ENCODE measurements at regions not wholly inside any gene's neighbourhood (a gene's known extent, or its start where the extent isn't known, plus 50 kb on each side); places are given as distances from the start of the nearest gene placed in this dataset.

- no peak overlapping the region for H3K27ac ChIP-seq (ENCODE audit: low read length)
- H3K4me3 ChIP-seq (ENCODE audit: low read length) = no peak overlapping the region
- no peaks in the 10 kb centered on the region for H3K4me1 ChIP-seq (ENCODE audit: low read length)
- H3K27me3 ChIP-seq (replicated peaks; ENCODE audit: insufficient read depth, low read length) = no peaks in the 10 kb centered on the region
- H3K36me3 ChIP-seq (replicated peaks; ENCODE audit: insufficient read depth, low read length) = no peaks in the 10 kb centered on the region
- TF ChIP-seq, protein P1, sequence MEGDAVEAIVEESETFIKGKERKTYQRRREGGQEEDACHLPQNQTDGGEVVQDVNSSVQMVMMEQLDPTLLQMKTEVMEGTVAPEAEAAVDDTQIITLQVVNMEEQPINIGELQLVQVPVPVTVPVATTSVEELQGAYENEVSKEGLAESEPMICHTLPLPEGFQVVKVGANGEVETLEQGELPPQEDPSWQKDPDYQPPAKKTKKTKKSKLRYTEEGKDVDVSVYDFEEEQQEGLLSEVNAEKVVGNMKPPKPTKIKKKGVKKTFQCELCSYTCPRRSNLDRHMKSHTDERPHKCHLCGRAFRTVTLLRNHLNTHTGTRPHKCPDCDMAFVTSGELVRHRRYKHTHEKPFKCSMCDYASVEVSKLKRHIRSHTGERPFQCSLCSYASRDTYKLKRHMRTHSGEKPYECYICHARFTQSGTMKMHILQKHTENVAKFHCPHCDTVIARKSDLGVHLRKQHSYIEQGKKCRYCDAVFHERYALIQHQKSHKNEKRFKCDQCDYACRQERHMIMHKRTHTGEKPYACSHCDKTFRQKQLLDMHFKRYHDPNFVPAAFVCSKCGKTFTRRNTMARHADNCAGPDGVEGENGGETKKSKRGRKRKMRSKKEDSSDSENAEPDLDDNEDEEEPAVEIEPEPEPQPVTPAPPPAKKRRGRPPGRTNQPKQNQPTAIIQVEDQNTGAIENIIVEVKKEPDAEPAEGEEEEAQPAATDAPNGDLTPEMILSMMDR (IDR thresholded peaks at IDR 0.05; ENCODE audit: low read length) = no peak
- TF ChIP-seq EZH2phosphoT487 (IDR thresholded peaks at IDR 0.05; ENCODE audit: low read length) = no peak
- TF ChIP-seq EZH2 (optimal IDR thresholded peaks at IDR 0.05; ENCODE audit: low read depth, low read length) = no peak
- no peaks in the 10 kb centered on the region for H3K9me3 ChIP-seq (replicated peaks; ENCODE audit: insufficient read depth, low read length)
- no peak overlapping the region for H3K9ac ChIP-seq (ENCODE audit: low read length)
- no peak for DNase-seq
- no peaks in the 10 kb centered on the region for H3F3A ChIP-seq (ENCODE audit: insufficient read depth, low read length)
- no peaks in the 10 kb centered on the region for H3K79me2 ChIP-seq (ENCODE audit: low read length)
- no peaks in the 10 kb centered on the region for H3K9me2 ChIP-seq (replicated peaks; ENCODE audit: insufficient read depth, low read length)
- H2AFZ ChIP-seq (ENCODE audit: low read length) = no peak overlapping the region
- H3K4me2 ChIP-seq (ENCODE audit: low read depth, low read length) = no peak overlapping the region
- no peaks in the 10 kb centered on the region for H4K20me1 ChIP-seq (ENCODE audit: insufficient read depth, low read length)
These were observed 171.2 kb downstream of the SEMA6D start for GRCh38 chr15:47888385-47889100.

DNA sequence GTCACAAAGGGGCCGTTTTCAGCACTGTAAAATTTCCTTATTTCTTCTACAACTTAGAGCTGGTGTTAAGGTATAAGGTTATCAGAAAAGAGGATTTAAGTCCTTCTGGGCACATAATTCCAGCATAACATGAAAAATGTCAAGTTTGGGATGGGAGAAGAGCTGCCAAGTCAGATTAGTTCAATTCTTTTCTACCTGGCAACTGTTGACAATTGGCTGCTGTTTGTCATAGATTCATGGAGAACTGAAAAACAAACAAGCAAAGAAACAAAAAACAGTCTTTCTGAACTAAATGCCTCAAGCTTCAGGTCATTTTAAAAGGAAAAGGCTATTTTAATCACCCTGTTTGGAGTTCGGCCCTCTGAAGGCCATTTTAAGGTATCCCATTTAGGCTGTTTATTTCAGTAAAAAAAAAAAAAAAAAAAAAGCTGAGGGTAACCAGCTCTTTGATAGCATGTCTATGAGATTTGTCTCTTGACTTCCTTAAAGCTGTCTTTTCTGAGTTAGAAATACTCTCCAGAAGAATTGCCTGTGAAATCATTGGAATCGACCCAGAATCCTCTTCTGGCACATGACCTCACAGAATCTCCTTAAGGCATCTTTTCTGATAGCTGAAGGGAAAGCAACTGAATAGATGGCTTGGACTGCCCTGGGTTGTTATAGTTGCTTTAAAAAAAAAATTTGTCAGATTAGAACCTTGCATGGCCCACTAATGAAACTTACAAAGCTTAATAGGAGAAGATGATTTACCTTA is 173.3 kb downstream of the SEMA6D start:
- Histone ChIP-seq H3K27ac (ENCODE audit: low read length) (no peak overlapping the region), H3K79me2 (ENCODE audit: low read length) (no peaks in the 10 kb centered on the region), H3K27me3 (replicated peaks; ENCODE audit: insufficient read depth, low read length) (no peaks in the 10 kb centered on the region), H3K4me2 (ENCODE audit: low read depth, low read length) (no peak overlapping the region), H3K36me3 (replicated peaks; ENCODE audit: insufficient read depth, low read length) (no peaks in the 10 kb centered on the region), H4K20me1 (ENCODE audit: insufficient read depth, low read length) (no peaks in the 10 kb centered on the region), H3K9ac (ENCODE audit: low read length) (no peak overlapping the region), H3K9me2 (replicated peaks; ENCODE audit: insufficient read depth, low read length) (no peaks in the 10 kb centered on the region), H3K9me3 (replicated peaks; ENCODE audit: insufficient read depth, low read length) (no peaks in the 10 kb centered on the region), H3K4me3 (ENCODE audit: low read length) (no peak overlapping the region), H2AFZ (ENCODE audit: low read length) (no peak overlapping the region), H3F3A (ENCODE audit: insufficient read depth, low read length) (no peaks in the 10 kb centered on the region), H3K4me1 (ENCODE audit: low read length) (no peaks in the 10 kb centered on the region)
- TF ChIP-seq EZH2 (optimal IDR thresholded peaks at IDR 0.05; ENCODE audit: low read depth, low read length) (no peak), EZH2phosphoT487 (IDR thresholded peaks at IDR 0.05; ENCODE audit: low read length) (no peak)
- TF ChIP-seq, protein P1 (IDR thresholded peaks at IDR 0.05; ENCODE audit: low read length) = no peak
- no peak for DNase-seq

- Histone ChIP-seq H4K20me1 (ENCODE audit: insufficient read depth, low read length) (no peaks in the 10 kb centered on the region), H3K9me3 (replicated peaks; ENCODE audit: insufficient read depth, low read length) (no peaks in the 10 kb centered on the region), H3K4me2 (ENCODE audit: low read depth, low read length) (no peak overlapping the region), H3K4me1 (ENCODE audit: low read length) (no peaks in the 10 kb centered on the region), H3K9ac (ENCODE audit: low read length) (no peak overlapping the region), H3F3A (ENCODE audit: insufficient read depth, low read length) (no peaks in the 10 kb centered on the region), H3K27ac (ENCODE audit: low read length) (no peak overlapping the region), H3K27me3 (replicated peaks; ENCODE audit: insufficient read depth, low read length) (no peaks in the 10 kb centered on the region), H3K4me3 (ENCODE audit: low read length) (no peak overlapping the region), H2AFZ (ENCODE audit: low read length) (no peak overlapping the region), H3K79me2 (ENCODE audit: low read length) (no peaks in the 10 kb centered on the region), H3K9me2 (replicated peaks; ENCODE audit: insufficient read depth, low read length) (no peaks in the 10 kb centered on the region), H3K36me3 (replicated peaks; ENCODE audit: insufficient read depth, low read length) (no peaks in the 10 kb centered on the region)
- no peak for DNase-seq
- TF ChIP-seq EZH2phosphoT487 (IDR thresholded peaks at IDR 0.05; ENCODE audit: low read length) = no peak
- TF ChIP-seq, protein P1 (IDR thresholded peaks at IDR 0.05; ENCODE audit: low read length) = no peak
- TF ChIP-seq EZH2 (optimal IDR thresholded peaks at IDR 0.05; ENCODE audit: low read depth, low read length) = no peak
These were observed 180.2 kb downstream of the SEMA6D start for GRCh38 chr15:47897525-47897924.
